Karpas-422 (cell line): ENCODE measurements at regions not wholly inside any gene's neighbourhood (a gene's known extent, or its start where the extent isn't known, plus 50 kb on each side); places are given as distances from the start of the nearest gene placed in this dataset.

ENCODE experiments used
- DNase-seq: peaks from one replicate; pipeline ENCODE4 v3.0.0-alpha.2; 2015
- H2AFZ ChIP-seq: fragments of 200-600 bp; sonication (generic); 2 replicates; pipeline ENCODE4 v1.6.1; 2014; ENCODE audit warnings: antibody characterized with exemption, low read length, mixed read lengths
- H3K27ac ChIP-seq: fragments of 200-600 bp; sonication (generic); 2 replicates; pipeline ENCODE4 v1.5.1; 2014; ENCODE audit warnings: mild to moderate bottlenecking, low read length, moderate library complexity
- H3K27me3 ChIP-seq: fragments of 200-600 bp; sonication (generic); 2 replicates; pipeline ENCODE4 v1.6.1; 2014; ENCODE audit warnings: low read length, mixed read lengths
- H3K36me3 ChIP-seq: fragments of 200-600 bp; sonication (generic); 2 replicates; pipeline ENCODE4 v1.6.1; 2014; ENCODE audit warnings: low read length, mixed read lengths; ENCODE audit not compliant: insufficient read depth
- H3K4me1 ChIP-seq: fragments of 200-600 bp; sonication (generic); 2 replicates; pipeline ENCODE4 v1.6.1; 2014; ENCODE audit warnings: mild to moderate bottlenecking, low read length, mixed read lengths
- H3K4me2 ChIP-seq: fragments of 200-600 bp; sonication (generic); 2 replicates; pipeline ENCODE4 v1.6.1; 2014; ENCODE audit warnings: low read length, low read depth, mild to moderate bottlenecking; ENCODE audit not compliant: poor library complexity, severe bottlenecking
- H3K4me3 ChIP-seq: fragments of 200-600 bp; sonication (generic); 2 replicates; pipeline ENCODE4 v1.5.1; 2014; ENCODE audit warnings: mild to moderate bottlenecking, antibody characterized with exemption, low read length, mixed read lengths
- H3K79me2 ChIP-seq: fragments of 200-600 bp; sonication (generic); 2 replicates; pipeline ENCODE4 v1.6.1; 2014; ENCODE audit warnings: mild to moderate bottlenecking, low read length, mixed read lengths
- H3K9ac ChIP-seq: fragments of 200-600 bp; sonication (generic); 2 replicates; pipeline ENCODE4 v1.6.0; 2014; ENCODE audit warnings: low read length
- H3K9me2 ChIP-seq: fragments of 200-600 bp; sonication (generic), shearing (Covaris generic); replicated peaks from 2 replicates; pipeline ENCODE4 v1.6.0; 2014; ENCODE audit warnings: mild to moderate bottlenecking, low read length, moderate library complexity; ENCODE audit not compliant: insufficient read depth
- H3K9me3 ChIP-seq: fragments of 300-700, 200-600 bp; sonication (generic); 2 replicates; pipeline ENCODE4 v1.6.1; 2014; ENCODE audit warnings: low read length, mixed read lengths
- H4K20me1 ChIP-seq: fragments of 200-600 bp; sonication (generic); 2 replicates; pipeline ENCODE4 v1.6.1; 2014; ENCODE audit warnings: mild to moderate bottlenecking, antibody characterized with exemption, low read length, low read depth; ENCODE audit not compliant: insufficient read depth

- Histone ChIP-seq H3K27ac (no peak overlapping the region), H3K4me2 (no peak overlapping the region), H3K79me2 (no peaks in the 10 kb centered on the region), H2AFZ (no peak overlapping the region), H3K9ac (no peak overlapping the region), H3K27me3 (no peaks in the 10 kb centered on the region), H3K36me3 (no peaks in the 10 kb centered on the region), H4K20me1 (no peaks in the 10 kb centered on the region), H3K4me1 (no peaks in the 10 kb centered on the region), H3K4me3 (no peak overlapping the region), H3K9me3 (peaks cover 30% of the 10 kb centered on the region), H3K9me2 (no peaks in the 10 kb centered on the region)
- DNase-seq, result no peak
These were observed 457.9 kb downstream of the SI start for GRCh38 chr3:164620423-164620822.

GRCh38 chr3:164612751-164613150, 465.5 kb downstream of the SI start:
- H3K4me3 ChIP-seq, result no peak overlapping the region
- H3K79me2 ChIP-seq, result no peaks in the 10 kb centered on the region
- H3K9me3 ChIP-seq, result peaks cover 22% of the 10 kb centered on the region
- H3K36me3 ChIP-seq, result no peaks in the 10 kb centered on the region
- no peak overlapping the region for H3K27ac ChIP-seq
- H3K27me3 ChIP-seq, result no peaks in the 10 kb centered on the region
- H3K9me2 ChIP-seq, result no peaks in the 10 kb centered on the region
- H3K4me1 ChIP-seq, result no peaks in the 10 kb centered on the region
- DNase-seq, result no peak
- no peak overlapping the region for H3K9ac ChIP-seq
- no peak overlapping the region for H3K4me2 ChIP-seq
- no peaks in the 10 kb centered on the region for H4K20me1 ChIP-seq
- no peak overlapping the region for H2AFZ ChIP-seq

- no peak overlapping the region for H2AFZ ChIP-seq
- H3K4me2 ChIP-seq, result no peak overlapping the region
- no peaks in the 10 kb centered on the region for H4K20me1 ChIP-seq
- H3K27ac ChIP-seq, result no peak overlapping the region
- peaks cover 22% of the 10 kb centered on the region for H3K9me3 ChIP-seq
- H3K27me3 ChIP-seq, result no peaks in the 10 kb centered on the region
- no peak for DNase-seq
- no peaks in the 10 kb centered on the region for H3K4me1 ChIP-seq
- no peak overlapping the region for H3K4me3 ChIP-seq
- H3K9ac ChIP-seq, result no peak overlapping the region
- H3K9me2 ChIP-seq, result no peaks in the 10 kb centered on the region
- no peaks in the 10 kb centered on the region for H3K36me3 ChIP-seq
- H3K79me2 ChIP-seq, result no peaks in the 10 kb centered on the region
These were observed 469.6 kb downstream of the SI start for GRCh38 chr3:164608554-164609276.

GRCh38 chr3:164604687-164605086, 473.6 kb downstream of the SI start:
- Histone ChIP-seq H3K4me1 (no peaks in the 10 kb centered on the region), H4K20me1 (no peaks in the 10 kb centered on the region), H3K9me3 (peaks cover 18% of the 10 kb centered on the region), H2AFZ (no peak overlapping the region), H3K36me3 (no peaks in the 10 kb centered on the region), H3K4me3 (no peak overlapping the region), H3K79me2 (no peaks in the 10 kb centered on the region), H3K4me2 (no peak overlapping the region), H3K9ac (no peak overlapping the region), H3K9me2 (no peaks in the 10 kb centered on the region), H3K27ac (no peak overlapping the region), H3K27me3 (no peaks in the 10 kb centered on the region)
- no peak for DNase-seq

- Histone ChIP-seq H3K27ac (no peak overlapping the region), H3K9me3 (no peaks in the 10 kb centered on the region; the same call in none of the 2 replicates), H3K27me3 (no peaks in the 10 kb centered on the region), H3K79me2 (no peaks in the 10 kb centered on the region), H3K36me3 (no peaks in the 10 kb centered on the region), H3K9ac (no peak overlapping the region), H2AFZ (no peak overlapping the region), H3K4me2 (no peak overlapping the region), H4K20me1 (no peaks in the 10 kb centered on the region), H3K9me2 (no peaks in the 10 kb centered on the region), H3K4me1 (no peaks in the 10 kb centered on the region), H3K4me3 (no peak overlapping the region)
- no peak for DNase-seq
These were observed 500.6 kb downstream of the SI start for GRCh38 chr3:164577667-164578210.

- H3K9ac ChIP-seq, result no peak overlapping the region
- no peaks in the 10 kb centered on the region for H3K9me2 ChIP-seq
- no peaks in the 10 kb centered on the region for H3K36me3 ChIP-seq
- H3K27me3 ChIP-seq, result no peaks in the 10 kb centered on the region
- peaks cover 9% of the 10 kb centered on the region; the same call in 1 of the 2 replicates for H3K9me3 ChIP-seq
- no peak for DNase-seq
- H3K4me1 ChIP-seq, result no peaks in the 10 kb centered on the region
- H4K20me1 ChIP-seq, result no peaks in the 10 kb centered on the region
- H2AFZ ChIP-seq, result no peak overlapping the region
- H3K4me3 ChIP-seq, result no peak overlapping the region
- no peaks in the 10 kb centered on the region for H3K79me2 ChIP-seq
- no peak overlapping the region for H3K4me2 ChIP-seq
- no peak overlapping the region for H3K27ac ChIP-seq
These were observed 505.9 kb downstream of the SI start for GRCh38 chr3:164572436-164572835.

- Histone ChIP-seq H3K27me3 (no peaks in the 10 kb centered on the region), H3K27ac (no peak overlapping the region), H3K9me3 (peaks cover 20% of the 10 kb centered on the region), H3K79me2 (no peaks in the 10 kb centered on the region), H3K9ac (no peak overlapping the region), H3K4me3 (no peak overlapping the region), H3K4me1 (no peaks in the 10 kb centered on the region), H3K4me2 (no peak overlapping the region), H4K20me1 (no peaks in the 10 kb centered on the region), H3K9me2 (no peaks in the 10 kb centered on the region), H2AFZ (no peak overlapping the region), H3K36me3 (no peaks in the 10 kb centered on the region)
- DNase-seq, result no peak
These were observed 527.4 kb downstream of the SI start for GRCh38 chr3:164550857-164551256.

GRCh38 chr3:164539215-164539614, 539.1 kb downstream of the SI start:
- Histone ChIP-seq H3K4me1 (no peaks in the 10 kb centered on the region), H4K20me1 (no peaks in the 10 kb centered on the region), H3K27ac (no peak overlapping the region), H3K4me2 (no peak overlapping the region), H3K9ac (no peak overlapping the region), H3K9me2 (no peaks in the 10 kb centered on the region), H2AFZ (no peak overlapping the region), H3K36me3 (no peaks in the 10 kb centered on the region), H3K4me3 (no peak overlapping the region), H3K79me2 (no peaks in the 10 kb centered on the region), H3K9me3 (peaks cover 11% of the 10 kb centered on the region), H3K27me3 (no peaks in the 10 kb centered on the region)
- no peak for DNase-seq
